Activated effector memory CD4-positive, alpha-beta T cell treated with Interleukin-2 at 50 U/mL for 16 hours (primary cell): ENCODE measurements at regions not wholly inside any gene's neighbourhood (a gene's known extent, or its start where the extent isn't known, plus 50 kb on each side); places are given as distances from the start of the nearest gene placed in this dataset.

Experiments used
- DNase-seq: peaks from one replicate; pipeline ENCODE4 v3.0.0-alpha.2; 2020

- DNase-seq: no peak
Measured at GRCh38 chr17:17417718-17418181, 59.0 kb upstream of the MED9 start.

- no peak for DNase-seq
Measured at GRCh38 chr17:17419166-17419565, 57.6 kb upstream of the MED9 start.

GRCh38 chr17:17419631-17420030 lies 57.2 kb upstream of the MED9 start:
- no peak for DNase-seq

- no peak for DNase-seq
Measured at GRCh38 chr17:17420082-17420481, 56.7 kb upstream of the MED9 start.

- no peak for DNase-seq
Measured at GRCh38 chr17:17420561-17421269, 56.1 kb upstream of the MED9 start.

- DNase-seq: no peak
Measured at GRCh38 chr17:17421346-17422216, 55.2 kb upstream of the MED9 start.

GRCh38 chr17:17422217-17422610 lies 54.6 kb upstream of the MED9 start:
- no peak for DNase-seq

GRCh38 chr17:17422641-17423040 lies 54.2 kb upstream of the MED9 start:
- no peak for DNase-seq

GRCh38 chr17:17423656-17424055 lies 53.1 kb upstream of the MED9 start:
- DNase-seq: no peak

- no peak for DNase-seq
Measured at GRCh38 chr17:17424552-17424951, 52.2 kb upstream of the MED9 start.

- no peak for DNase-seq
Measured at GRCh38 chr17:17425005-17425404, 51.8 kb upstream of the MED9 start.

GRCh38 chr17:17425591-17425990 lies 51.2 kb upstream of the MED9 start:
- no peak for DNase-seq

- no peak for DNase-seq
Measured at GRCh38 chr17:17426184-17426583, 50.6 kb upstream of the MED9 start.
